Caco-2 (cell line): ENCODE measurements at regions not wholly inside any gene's neighbourhood (a gene's known extent, or its start where the extent isn't known, plus 50 kb on each side); places are given as distances from the start of the nearest gene placed in this dataset.

ENCODE experiments used
- BruUV-seq: library from RNA; stranded (reverse); fragments of 400-500 nt; replicated peaks from 2 replicates; lab custom pipeline; 2021; lab: Mats Ljungman, UMichigan
- CTCF ChIA-PET: fragments of 300-600 bp; sonication (Branson Sonifier 250); formaldehyde crosslinking; loops from one replicate; lab custom pipeline; 2022; ENCODE audit warnings: antibody characterized with exemption; lab: Charles Lee
- POLR2A ChIA-PET: fragments of 300-600 bp; sonication (Branson Sonifier 250); formaldehyde crosslinking; loops from one replicate; lab custom pipeline; 2022; ENCODE audit warnings: antibody characterized with exemption; lab: Charles Lee
- DNase-seq, 2 experiments: peaks; one replicate each; pipeline versions ENCODE4 v3.0.0 to v3.0.0-alpha.2; 2020 to 2022
- H3K27me3 ChIP-seq: replicated peaks from 2 replicates; pipeline ENCODE4 v1.6.0; 2011; ENCODE audit warnings: low read length; ENCODE audit not compliant: control insufficient read depth, insufficient read depth
- H3K36me3 ChIP-seq: 2 replicates; pipeline ENCODE4 v1.5.1; 2011; ENCODE audit warnings: low read length; ENCODE audit not compliant: control insufficient read depth, insufficient read depth
- H3K4me1 ChIP-seq: fragments of 250-450 bp; sonication (Bioruptor Pico); 2 replicates; pipeline ENCODE4 v1.5.1; 2020; ENCODE audit warnings: mild to moderate bottlenecking
- H3K4me3 ChIP-seq: 2 replicates; pipeline ENCODE4 v1.5.1; 2011; ENCODE audit warnings: low read depth, mild to moderate bottlenecking, control low read depth, low read length
- H3K9me3 ChIP-seq: fragments of 250-450 bp; sonication (Bioruptor Pico); 2 replicates; pipeline ENCODE4 v1.5.1; 2020; ENCODE audit warnings: mild to moderate bottlenecking, moderate library complexity
- H3K27ac Mint-ChIP-seq: one replicate; pipeline ENCODE4 v1.8.0; 2022; ENCODE audit warnings: mixed read lengths; ENCODE audit not compliant: unreplicated experiment
- H3K27me3 Mint-ChIP-seq: one replicate; pipeline ENCODE4 v1.8.0; 2022; ENCODE audit warnings: mixed read lengths; ENCODE audit not compliant: insufficient read depth, unreplicated experiment
- H3K36me3 Mint-ChIP-seq: one replicate; pipeline ENCODE4 v1.8.0; 2022; ENCODE audit warnings: mild to moderate bottlenecking, mixed read lengths; ENCODE audit not compliant: insufficient read depth, unreplicated experiment
- H3K4me1 Mint-ChIP-seq: one replicate; pipeline ENCODE4 v1.8.0; 2022; ENCODE audit warnings: low read depth, mixed read lengths; ENCODE audit not compliant: unreplicated experiment
- H3K4me3 Mint-ChIP-seq: one replicate; pipeline ENCODE4 v1.8.0; 2022; ENCODE audit warnings: mild to moderate bottlenecking, moderate library complexity, mixed read lengths; ENCODE audit not compliant: unreplicated experiment
- H3K9me3 Mint-ChIP-seq: one replicate; pipeline ENCODE4 v1.8.0; 2022; ENCODE audit warnings: mixed read lengths; ENCODE audit not compliant: unreplicated experiment
- intact Hi-C: fragments of 100-400 bp; cut with micrococcal nuclease; formaldehyde crosslinking; loops from one replicate; pipeline ENCODE4 v1.10.0; 2022; ENCODE audit not compliant: unreplicated experiment
- TF ChIP-seq, protein P1 (sequence below), 2 experiments: fragments of 200-600 bp in 1 of 2; IDR thresholded peaks; 1 replicate in 1 of 2; 2 replicates in 1 of 2; pipeline versions ENCODE4 v1.5.1 to v1.8.0; 2011 to 2022; ENCODE audit warnings: antibody characterized with exemption in 1 of 2, control low read depth in 1 of 2, inconsistent platforms in 1 of 2, low read depth in 1 of 2, low read length in 1 of 2, mild to moderate bottlenecking in 1 of 2, moderate library complexity in 1 of 2; ENCODE audit not compliant: insufficient read depth in 1 of 2, severe bottlenecking in 1 of 2, unreplicated experiment in 1 of 2

DNA sequence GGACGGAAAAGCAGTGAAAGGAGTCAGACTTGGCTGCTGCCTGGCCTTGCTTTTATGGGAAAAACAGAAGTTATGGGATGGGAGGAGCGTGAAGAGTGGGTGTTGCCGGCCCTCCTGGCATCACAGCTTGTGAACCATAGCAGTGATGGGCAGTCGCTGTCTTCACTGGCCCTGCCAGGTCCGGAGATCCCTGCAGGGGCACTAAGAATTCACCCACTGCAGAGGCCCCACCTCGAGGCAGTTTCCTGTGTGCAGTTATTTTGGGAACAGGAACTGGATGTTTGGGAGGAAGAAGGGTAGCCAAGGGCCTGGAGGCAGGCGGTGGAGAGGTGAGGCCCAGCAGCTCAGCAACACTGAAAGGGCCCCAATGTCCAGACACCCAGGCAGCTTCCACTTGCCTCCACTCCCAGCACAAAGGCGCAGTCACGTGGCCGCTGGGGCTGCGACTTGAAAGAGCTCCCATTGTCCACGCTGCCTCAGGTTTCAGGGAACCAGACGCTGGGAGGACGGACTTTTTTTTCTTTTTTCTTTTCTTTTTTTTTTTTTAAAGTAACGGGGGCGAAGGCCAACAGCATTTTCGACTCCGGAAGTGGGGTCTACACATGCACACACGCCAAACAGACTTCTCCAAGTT lies 255.6 kb downstream of the ZNF621 start:
- H3K27me3 Mint-ChIP-seq, result no peaks in the 10 kb centered on the region
- no peak overlapping the region for H3K4me3 Mint-ChIP-seq
- Histone ChIP-seq H3K9me3 (no peaks in the 10 kb centered on the region), H3K36me3 (no peaks in the 10 kb centered on the region), H3K4me1 (no peaks in the 10 kb centered on the region), H3K27me3 (no peaks in the 10 kb centered on the region), H3K4me3 (no peak overlapping the region)
- BruUV-seq, result no TSS peak
- ChIA-PET POLR2A (no interaction called here), CTCF (no interaction called here)
- no peak for DNase-seq
- no peaks in the 10 kb centered on the region for H3K4me1 Mint-ChIP-seq
- peaks cover 4% of the 10 kb centered on the region for H3K9me3 Mint-ChIP-seq
- H3K36me3 Mint-ChIP-seq, result peaks cover 6% of the 10 kb centered on the region
- intact Hi-C loops, result no loop called here
- no peak overlapping the region for H3K27ac Mint-ChIP-seq
- TF ChIP-seq, protein P1, sequence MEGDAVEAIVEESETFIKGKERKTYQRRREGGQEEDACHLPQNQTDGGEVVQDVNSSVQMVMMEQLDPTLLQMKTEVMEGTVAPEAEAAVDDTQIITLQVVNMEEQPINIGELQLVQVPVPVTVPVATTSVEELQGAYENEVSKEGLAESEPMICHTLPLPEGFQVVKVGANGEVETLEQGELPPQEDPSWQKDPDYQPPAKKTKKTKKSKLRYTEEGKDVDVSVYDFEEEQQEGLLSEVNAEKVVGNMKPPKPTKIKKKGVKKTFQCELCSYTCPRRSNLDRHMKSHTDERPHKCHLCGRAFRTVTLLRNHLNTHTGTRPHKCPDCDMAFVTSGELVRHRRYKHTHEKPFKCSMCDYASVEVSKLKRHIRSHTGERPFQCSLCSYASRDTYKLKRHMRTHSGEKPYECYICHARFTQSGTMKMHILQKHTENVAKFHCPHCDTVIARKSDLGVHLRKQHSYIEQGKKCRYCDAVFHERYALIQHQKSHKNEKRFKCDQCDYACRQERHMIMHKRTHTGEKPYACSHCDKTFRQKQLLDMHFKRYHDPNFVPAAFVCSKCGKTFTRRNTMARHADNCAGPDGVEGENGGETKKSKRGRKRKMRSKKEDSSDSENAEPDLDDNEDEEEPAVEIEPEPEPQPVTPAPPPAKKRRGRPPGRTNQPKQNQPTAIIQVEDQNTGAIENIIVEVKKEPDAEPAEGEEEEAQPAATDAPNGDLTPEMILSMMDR (IDR thresholded peaks at IDR 0.05; ENCODE audit: insufficient read depth in 1 of 2, low read depth in 1 of 2, low read length in 1 of 2, severe bottlenecking in 1 of 2, unreplicated experiment in 1 of 2), result no peak

DNA sequence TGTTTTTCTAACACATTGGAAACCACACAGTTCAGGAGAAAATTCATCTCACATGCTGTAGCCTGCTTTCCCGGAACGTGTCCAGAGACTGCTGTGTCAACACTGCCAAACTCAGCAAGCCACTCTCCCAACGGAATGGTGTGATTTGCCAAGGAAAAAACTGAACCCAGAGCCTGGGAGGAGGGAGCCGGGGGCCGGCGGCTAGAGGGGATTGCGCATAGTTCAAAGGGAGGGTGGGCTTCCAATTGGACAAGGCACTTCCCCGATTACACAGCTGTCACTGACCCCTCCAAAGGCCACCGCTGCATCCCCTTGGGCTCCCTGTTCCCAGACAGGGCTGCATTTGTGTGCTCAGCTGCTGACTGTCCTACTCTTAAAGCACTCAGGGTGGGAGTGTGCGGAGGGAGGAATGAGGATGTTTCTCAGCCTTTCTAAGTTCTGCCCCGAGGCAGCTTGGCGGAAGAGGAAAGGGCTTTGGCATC lies 256.2 kb downstream of the ZNF621 start:
- Mint-ChIP-seq H3K27ac (no peak overlapping the region), H3K27me3 (no peaks in the 10 kb centered on the region), H3K9me3 (peaks cover 6% of the 10 kb centered on the region), H3K4me3 (no peak overlapping the region), H3K4me1 (no peaks in the 10 kb centered on the region), H3K36me3 (peaks cover 6% of the 10 kb centered on the region)
- H3K27me3 ChIP-seq, result no peaks in the 10 kb centered on the region
- no peaks in the 10 kb centered on the region for H3K9me3 ChIP-seq
- POLR2A ChIA-PET, result no interaction called here
- DNase-seq, result no peak
- BruUV-seq, result no TSS peak
- no peaks in the 10 kb centered on the region for H3K4me1 ChIP-seq
- intact Hi-C loops, result no loop called here
- TF ChIP-seq, protein P1 (IDR thresholded peaks at IDR 0.05; ENCODE audit: insufficient read depth in 1 of 2, low read depth in 1 of 2, low read length in 1 of 2, severe bottlenecking in 1 of 2, unreplicated experiment in 1 of 2), result no peak
- H3K4me3 ChIP-seq, result no peak overlapping the region
- H3K36me3 ChIP-seq, result no peaks in the 10 kb centered on the region
- CTCF ChIA-PET, result no interaction called here

DNA sequence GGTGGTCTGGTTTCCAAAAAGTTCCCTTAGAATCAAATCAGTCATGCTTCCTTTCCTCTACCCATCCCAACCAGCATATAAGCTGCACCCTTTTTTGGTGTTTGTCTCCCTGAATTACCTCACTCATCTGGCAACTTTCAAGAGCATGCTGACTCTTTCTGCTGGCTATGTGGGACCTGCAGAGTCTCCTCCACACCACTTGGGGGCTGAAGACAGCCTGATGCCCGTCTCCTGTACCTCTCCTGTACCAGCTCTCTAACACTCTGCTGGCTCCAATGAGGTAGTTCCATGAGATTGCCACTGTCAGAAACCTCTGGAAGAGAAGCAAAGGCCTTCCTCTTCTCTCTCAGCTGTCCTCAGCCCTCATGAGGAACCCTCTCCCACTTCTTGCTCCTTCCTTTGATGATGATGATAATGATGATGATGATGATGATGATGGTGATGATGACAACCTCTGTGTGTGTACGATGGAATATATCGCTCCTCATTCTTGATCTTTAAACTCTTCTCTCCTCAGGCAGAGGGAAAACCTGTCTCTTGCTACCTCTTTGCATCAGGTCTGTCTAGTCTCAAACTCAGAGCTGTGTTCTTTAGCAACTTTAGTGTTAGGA lies 257.5 kb downstream of the ZNF621 start:
- H3K4me1 Mint-ChIP-seq, result no peaks in the 10 kb centered on the region
- Histone ChIP-seq H3K36me3 (no peaks in the 10 kb centered on the region), H3K4me3 (no peak overlapping the region), H3K27me3 (no peaks in the 10 kb centered on the region), H3K4me1 (no peaks in the 10 kb centered on the region), H3K9me3 (no peaks in the 10 kb centered on the region)
- no peaks in the 10 kb centered on the region for H3K27me3 Mint-ChIP-seq
- intact Hi-C loops, result no loop called here
- H3K27ac Mint-ChIP-seq, result no peak overlapping the region
- peak; percentile 16 to 39 for DNase-seq
- TF ChIP-seq, protein P1 (IDR thresholded peaks at IDR 0.05; ENCODE audit: insufficient read depth in 1 of 2, low read depth in 1 of 2, low read length in 1 of 2, severe bottlenecking in 1 of 2, unreplicated experiment in 1 of 2), result peak in 1 of 2 experiments; percentile 36
- BruUV-seq, result no TSS peak
- ChIA-PET POLR2A (no interaction called here), CTCF (no interaction called here)
- H3K36me3 Mint-ChIP-seq, result peaks cover 6% of the 10 kb centered on the region
- H3K9me3 Mint-ChIP-seq, result peaks cover 15% of the 10 kb centered on the region
- no peak overlapping the region for H3K4me3 Mint-ChIP-seq
